Stimulated activated CD4-positive, alpha-beta T cell treated with anti-CD3 and anti-CD28 coated beads, Interleukin-2, amount 100 ng/mL, for 48 hours (primary cell): ENCODE measurements at regions not wholly inside any gene's neighbourhood (a gene's known extent, or its start where the extent isn't known, plus 50 kb on each side); places are given as distances from the start of the nearest gene placed in this dataset.
"Not testable (repeated sequence)": the region's sequence is repeated elsewhere in the genome, so short reads cannot be mapped to it uniquely, and the experiment has no call there.

Experiments
- DNase-seq, 2 donors: peaks; one replicate each; pipeline ENCODE4 v3.0.0-alpha.2; 2020

- not testable (repeated sequence) for DNase-seq
These were observed 150.6 kb upstream of the ANKRD20A1 start for GRCh38 chr9:67708109-67708508.

DNA sequence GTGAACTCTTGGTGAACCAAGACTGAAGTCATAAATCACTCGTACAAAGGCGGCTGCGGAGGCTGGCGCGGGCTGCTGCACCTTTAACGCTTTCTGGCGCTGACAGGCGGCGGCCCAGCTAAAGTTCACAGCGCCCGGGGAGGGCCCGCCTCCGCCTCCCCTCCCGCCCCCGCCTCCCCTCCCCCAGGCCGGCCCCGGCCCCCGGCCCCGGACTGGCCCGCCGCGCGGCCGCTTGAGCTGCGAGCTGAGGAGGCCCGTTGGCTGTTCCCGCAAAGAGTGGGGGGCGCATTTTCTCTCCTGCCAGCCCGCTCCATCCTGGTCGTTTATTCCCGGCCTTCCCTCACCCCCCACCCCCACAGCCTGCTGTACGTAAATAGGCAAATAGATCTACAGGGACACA is 147.3 kb upstream of the ANKRD20A1 start:
- DNase-seq, result not testable (repeated sequence)

DNA sequence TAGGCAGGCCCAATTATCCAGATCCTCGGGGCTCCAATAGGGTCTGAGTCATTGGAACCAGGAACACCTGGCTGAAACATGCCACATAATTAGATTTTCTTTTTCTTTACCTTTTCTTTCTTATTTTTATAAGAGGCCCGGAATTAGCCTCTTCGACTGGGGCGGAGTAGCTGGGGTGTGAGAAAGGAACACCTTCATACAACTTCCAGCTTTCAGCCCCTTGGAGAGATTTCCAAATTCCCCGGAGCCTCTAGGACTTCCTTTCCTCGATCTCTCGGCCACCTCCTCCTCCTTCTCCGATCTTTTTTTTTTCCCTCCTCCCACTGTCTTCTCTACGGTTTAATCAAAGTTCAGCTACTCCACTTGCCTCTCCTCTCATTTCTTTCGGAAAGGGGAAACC is 146.8 kb upstream of the ANKRD20A1 start:
- DNase-seq, result not testable (repeated sequence)

DNA sequence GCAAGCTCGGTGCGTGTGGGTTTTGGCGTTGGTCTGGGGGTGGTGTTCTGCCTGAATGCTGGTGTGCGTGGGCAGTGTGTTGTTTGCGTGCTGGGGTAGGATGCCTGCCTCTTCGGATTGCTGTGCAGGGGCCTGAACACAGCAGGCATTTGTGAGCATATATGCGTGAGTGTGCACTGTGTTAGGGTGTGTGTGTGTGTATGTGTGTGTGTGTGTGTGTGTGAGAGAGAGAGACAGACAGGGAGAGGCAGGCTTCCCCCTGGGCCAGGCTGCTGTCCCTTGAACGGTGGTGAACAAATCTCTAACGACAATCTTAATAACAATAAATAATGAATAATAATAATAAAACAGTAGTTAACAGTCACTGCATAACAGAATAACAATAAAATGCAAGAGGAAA is 145.8 kb upstream of the ANKRD20A1 start:
- DNase-seq, result not testable (repeated sequence)

DNA sequence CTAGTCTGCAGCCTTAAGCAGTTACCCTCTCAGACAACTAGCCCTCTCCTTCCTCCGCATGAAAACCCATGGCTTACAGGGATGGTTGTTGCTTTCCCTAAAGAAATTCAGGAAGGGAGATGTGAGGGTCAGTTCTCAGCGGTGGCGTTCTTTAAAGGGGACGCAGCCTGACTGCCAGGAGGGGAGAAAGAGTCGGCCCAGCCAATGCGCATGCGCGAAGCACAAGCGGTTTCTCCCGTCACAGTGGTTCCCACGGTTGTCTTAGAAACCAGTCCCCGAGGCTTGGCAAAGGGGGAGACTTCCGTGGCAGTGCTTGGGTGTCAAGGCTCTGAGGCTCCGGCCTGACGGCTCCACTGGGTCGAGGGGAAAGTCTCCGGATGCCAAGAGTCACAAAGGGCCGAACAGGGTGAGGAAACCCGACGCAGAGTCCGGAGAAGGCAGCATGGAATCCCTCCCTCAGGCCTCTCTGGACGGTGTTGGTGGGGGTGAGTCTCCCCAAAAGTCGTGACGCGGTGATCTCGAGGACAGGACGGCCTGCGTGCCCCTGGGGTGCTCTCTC is 140.8 kb upstream of the ANKRD20A1 start:
- DNase-seq, result not testable (repeated sequence)

DNA sequence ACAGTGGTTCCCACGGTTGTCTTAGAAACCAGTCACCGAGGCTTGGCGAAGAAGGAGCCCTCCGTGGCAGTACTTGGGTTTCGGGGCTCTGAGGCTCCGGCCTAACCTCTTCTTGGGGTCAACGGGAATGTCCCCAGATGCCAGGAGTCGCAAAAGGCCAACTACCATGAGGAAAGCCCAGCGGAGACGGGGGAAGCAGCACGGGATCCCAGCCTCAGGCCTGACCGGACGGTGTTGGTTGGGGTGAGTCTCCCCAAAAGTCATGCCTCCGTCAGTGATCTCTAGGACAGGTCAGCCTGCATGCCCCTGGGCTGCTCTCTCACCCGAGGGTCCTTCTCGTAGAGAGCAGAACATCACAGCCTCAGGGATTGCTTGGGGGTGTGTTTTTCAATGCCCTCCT is 138.2 kb upstream of the ANKRD20A1 start:
- DNase-seq, result not testable (repeated sequence)

- DNase-seq, result not testable (repeated sequence)
These were observed 136.2 kb upstream of the ANKRD20A1 start for GRCh38 chr9:67722460-67723090.

GRCh38 chr9:67723185-67723584 is 135.5 kb upstream of the ANKRD20A1 start:
- not testable (repeated sequence) for DNase-seq

- DNase-seq, result peak in 1 of 2 donors; percentile 32
These were observed 133.8 kb upstream of the ANKRD20A1 start for GRCh38 chr9:67724885-67725284.

DNA sequence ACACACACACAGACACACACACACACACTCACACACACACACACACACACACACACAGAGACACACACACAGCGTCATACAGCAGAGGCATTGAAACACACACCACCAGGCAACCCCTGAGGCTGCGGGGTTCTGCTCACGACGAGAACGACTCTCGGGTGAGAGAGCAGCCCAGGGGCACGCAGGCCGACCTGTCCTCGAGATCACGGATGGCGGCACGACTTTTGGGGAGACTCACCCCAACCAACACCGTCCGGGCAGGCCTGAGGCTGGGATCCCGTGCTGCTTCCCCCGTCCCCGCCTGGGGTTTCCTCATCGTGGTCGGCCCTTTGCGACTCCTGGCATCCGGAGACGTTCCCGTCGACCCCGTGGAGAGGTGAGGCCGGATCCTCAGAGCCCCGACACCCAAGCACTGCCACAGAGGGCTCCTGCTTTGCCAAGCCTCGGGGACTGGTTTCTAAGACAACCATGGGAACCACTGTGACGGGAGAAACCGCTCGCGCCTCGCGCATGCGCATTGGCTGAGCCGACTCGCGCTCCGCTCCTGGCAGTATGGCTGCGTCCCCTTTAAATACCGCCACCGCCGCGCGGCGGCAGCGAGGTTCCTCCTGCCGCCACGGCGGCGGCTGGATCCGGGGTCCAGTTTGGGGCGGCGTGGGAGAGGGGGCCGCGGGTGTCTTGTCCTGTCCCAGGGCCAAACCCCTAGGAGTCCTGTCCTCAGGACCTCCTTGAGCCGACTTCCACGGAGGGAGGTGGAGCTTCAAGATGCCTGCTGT is 132.3 kb upstream of the ANKRD20A1 start:
- not testable (repeated sequence) for DNase-seq

DNA sequence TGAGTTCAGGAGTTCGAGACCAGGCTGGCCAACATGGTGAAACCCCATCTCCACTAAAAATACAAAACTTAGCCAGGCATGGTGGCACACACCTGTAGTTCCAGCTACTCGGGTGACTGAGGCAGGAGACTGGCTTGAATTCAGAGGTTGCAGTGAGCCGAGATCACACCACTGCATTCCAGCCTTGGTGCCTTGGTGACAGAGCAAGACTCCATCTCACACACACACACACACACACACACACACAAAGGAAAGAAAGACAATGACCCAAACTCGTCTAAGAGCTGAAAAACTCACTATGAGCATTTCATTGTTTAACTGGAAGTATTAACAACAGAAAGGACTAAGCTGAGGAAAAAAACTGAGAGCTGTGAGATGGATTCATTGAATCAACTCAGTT is 95.6 kb upstream of the ANKRD20A1 start:
- DNase-seq, result not testable (repeated sequence)

GRCh38 chr9:67771807-67772206 is 86.9 kb upstream of the ANKRD20A1 start:
- not testable (repeated sequence) for DNase-seq

GRCh38 chr9:67800170-67800569 is 58.6 kb upstream of the ANKRD20A1 start:
- not testable (repeated sequence) for DNase-seq
